GM12878 (cell line): ENCODE measurements at regions not wholly inside any gene's neighbourhood (a gene's known extent, or its start where the extent isn't known, plus 50 kb on each side); places are given as distances from the start of the nearest gene placed in this dataset.

Experiments used
- ATAC-seq: fragments of 200-7000 bp; cut with Tn5 transposase; 3 replicates; pipeline ENCODE4 v1.9.1; 2020; ENCODE audit warnings: mild to moderate bottlenecking, moderate library complexity
- BruUV-seq: library from RNA; stranded (reverse); fragments of 400-500 nt; replicated peaks from 2 replicates; lab custom pipeline; 2021; lab: Mats Ljungman, UMichigan
- CTCF ChIA-PET: fragments of 300-600 bp; sonication (Branson Sonifier 250); formaldehyde crosslinking; extraction: SDS; loops from one replicate; lab custom pipeline; 2021; ENCODE audit warnings: inconsistent platforms; lab: Yijun Ruan, JAX
- POLR2A ChIA-PET: fragments of 350-600 bp; formaldehyde crosslinking; extraction: SDS; loops from one replicate; lab custom pipeline; 2021; ENCODE audit warnings: inconsistent platforms; lab: Charles Lee
- RAD21 ChIA-PET: fragments of 300-600 bp; sonication (Branson Sonifier 250); formaldehyde crosslinking; loops from one replicate; lab custom pipeline; 2023; ENCODE audit warnings: antibody characterized with exemption; ENCODE audit not compliant: unreplicated experiment; lab: Charles Lee
- SMC1A ChIA-PET: fragments of 300-600 bp; sonication (Branson Sonifier 250); formaldehyde crosslinking; loops from one replicate; lab custom pipeline; 2023; ENCODE audit not compliant: unreplicated experiment, uncharacterized antibody; lab: Charles Lee
- DNase-seq: peaks from one replicate; pipeline ENCODE4 v3.0.0-alpha.2; 2011; ENCODE audit warnings: low read depth, low spot score
- FAIRE-seq: peaks from 3 replicates; lab custom pipeline; 2011; peaks lifted over from hg19 to GRCh38; lab: Jason Lieb, UNC
- H2AFZ ChIP-seq: 2 replicates; pipeline ENCODE4 v1.6.0; 2011; ENCODE audit warnings: low read depth, low read length, control low read depth; ENCODE audit not compliant: control insufficient read depth
- H3K27ac ChIP-seq: 2 replicates; pipeline ENCODE4 v1.5.1; 2011; ENCODE audit warnings: control low read depth; ENCODE audit not compliant: control insufficient read depth, insufficient read depth
- H3K27me3 ChIP-seq, 2 experiments: replicated peaks in 1 of 2; 2 replicates each; pipeline versions ENCODE4 v1.6.0 to v1.6.1; 2011; ENCODE audit warnings: low read length in 1 of 2; ENCODE audit not compliant: control insufficient read depth in 2 of 2, insufficient read depth in 2 of 2
- H3K36me3 ChIP-seq, 2 experiments: 2 replicates each; pipeline ENCODE4 v1.5.1; 2011; ENCODE audit warnings: low read length in 1 of 2; ENCODE audit not compliant: control insufficient read depth in 2 of 2, insufficient read depth in 2 of 2
- H3K4me1 ChIP-seq: 2 replicates; pipeline ENCODE4 v1.6.1; 2011; ENCODE audit warnings: mild to moderate bottlenecking, low read length, moderate library complexity, mixed read lengths; ENCODE audit not compliant: control insufficient read depth, insufficient read depth
- H3K4me2 ChIP-seq: 2 replicates; pipeline ENCODE4 v1.6.0; 2011; ENCODE audit warnings: control low read depth; ENCODE audit not compliant: control insufficient read depth, insufficient read depth
- H3K4me3 ChIP-seq: fragments of 200-600 bp; sonication (generic); 2 replicates; pipeline ENCODE4 v1.5.1; 2016
- H3K79me2 ChIP-seq: 2 replicates; pipeline ENCODE4 v1.6.0; 2011; ENCODE audit warnings: low read length; ENCODE audit not compliant: control insufficient read depth, insufficient read depth
- H3K9ac ChIP-seq: 2 replicates; pipeline ENCODE4 v1.8.0; 2011; ENCODE audit warnings: low read length, control low read depth, mixed read lengths; ENCODE audit not compliant: control insufficient read depth, insufficient read depth
- H3K9me3 ChIP-seq: replicated peaks from 3 replicates; pipeline ENCODE4 v1.5.1; 2011; ENCODE audit warnings: mild to moderate bottlenecking, low read length; ENCODE audit not compliant: control insufficient read depth, insufficient read depth
- H4K20me1 ChIP-seq: 2 replicates; pipeline ENCODE4 v1.6.0; 2011; ENCODE audit not compliant: control insufficient read depth, insufficient read depth
- ATF7 ChIP-seq: fragments of 450-650 bp; IDR thresholded peaks from 2 replicates; pipeline ENCODE4 v1.6.1; 2016; ENCODE audit warnings: low read depth, mild to moderate bottlenecking
- BCLAF1 ChIP-seq: fragments of 450-650 bp; IDR thresholded peaks from 2 replicates; pipeline ENCODE4 v1.6.1; 2017; ENCODE audit warnings: antibody characterized with exemption, mild to moderate bottlenecking, moderate library complexity
- CBFB ChIP-seq: IDR thresholded peaks from 2 replicates; pipeline ENCODE4 v1.6.1; 2016; ENCODE audit warnings: antibody characterized with exemption, low read depth
- EED ChIP-seq: sonication (generic); IDR thresholded peaks from 2 replicates; pipeline ENCODE4 v1.6.1; 2016; ENCODE audit warnings: antibody characterized with exemption, low read depth
- EP300 ChIP-seq, 2 experiments: fragments of 150-350 bp in 1 of 2; IDR thresholded peaks; 2 replicates each; pipeline ENCODE4 v1.6.1; 2011 to 2012; ENCODE audit warnings: low read depth in 2 of 2, low read length in 2 of 2, borderline replicate concordance in 1 of 2, improper control_type of control experiment in 1 of 2, inconsistent platforms in 1 of 2; ENCODE audit not compliant: control insufficient read depth in 1 of 2
- FOS ChIP-seq: IDR thresholded peaks from 3 replicates; pipeline ENCODE4 v1.6.1; 2011; ENCODE audit warnings: borderline replicate concordance; ENCODE audit not compliant: insufficient read length; ENCODE audit errors: extremely low read depth
- MLLT1 ChIP-seq: fragments of 450-650 bp; IDR thresholded peaks from 2 replicates; pipeline ENCODE4 v1.6.1; 2016; ENCODE audit warnings: mild to moderate bottlenecking
- NBN ChIP-seq: fragments of 450-650 bp; IDR thresholded peaks from 2 replicates; pipeline ENCODE4 v1.6.1; 2016
- SIN3A ChIP-seq: IDR thresholded peaks from 2 replicates; pipeline ENCODE4 v1.6.1; 2012; ENCODE audit warnings: low read depth, low read length, improper control_type of control experiment
- SMC3 ChIP-seq: IDR thresholded peaks from 2 replicates; pipeline ENCODE4 v1.6.1; 2011; ENCODE audit warnings: low read length, improper control_type of control experiment, borderline replicate concordance
- SRF ChIP-seq, 2 experiments: IDR thresholded peaks; 2 replicates each; pipeline ENCODE4 v1.6.1; 2011; ENCODE audit warnings: low read depth in 2 of 2, low read length in 2 of 2, mild to moderate bottlenecking in 1 of 2, moderate library complexity in 1 of 2
- ZNF207 ChIP-seq: fragments of 450-650 bp; IDR thresholded peaks from 2 replicates; pipeline ENCODE4 v1.6.1; 2014; ENCODE audit warnings: antibody characterized with exemption, mild to moderate bottlenecking, borderline replicate concordance
- ZNF274 ChIP-seq: IDR thresholded peaks from one replicate; pipeline ENCODE4 v1.8.0; 2011; ENCODE audit not compliant: insufficient read length, insufficient read depth
- ZNF384 ChIP-seq: IDR thresholded peaks from 2 replicates; pipeline ENCODE4 v1.6.1; 2012; ENCODE audit warnings: low read depth, mild to moderate bottlenecking, low read length, improper control_type of control experiment, borderline replicate concordance
- ZNF592 ChIP-seq: fragments of 450-650 bp; IDR thresholded peaks from 2 replicates; pipeline ENCODE4 v1.6.1; 2017; ENCODE audit warnings: mild to moderate bottlenecking, moderate library complexity
- WGBS: methylation state at CpG from one replicate; pipeline ENCODE4 v1.1.6; 2016; ENCODE audit warnings: low lambda C conversion rate; ENCODE audit not compliant: insufficient replicate concordance, insufficient coverage; ENCODE audit errors: missing lambda C conversion rate; 5-methylcytosine and 5-hydroxymethylcytosine counted together
- in situ Hi-C: fragments of 300-500 bp; cut with MboI; formaldehyde crosslinking; loops from 9 replicates; pipeline ENCODE4 v1.14.3; 2018; ENCODE audit warnings: mixed read lengths
- intact Hi-C: fragments of 100-400 bp; cut with micrococcal nuclease; formaldehyde crosslinking; loops from one replicate; pipeline ENCODE4 v1.14.2; 2022; ENCODE audit not compliant: unreplicated experiment

- TF ChIP-seq MLLT1 (no peak), SMC3 (no peak), ATF7 (no peak), SRF (IDR thresholded peaks at IDR 0.05; ENCODE audit: low read depth in 2 of 2, low read length in 2 of 2) (no peak), EED (no peak), BCLAF1 (no peak), ZNF274 (no peak), SIN3A (no peak), FOS (no peak), CBFB (no peak)
- TF ChIP-seq, all 136 proteins: peak for 0
Measured at GRCh38 chr7:68783684-68784083, 814.6 kb upstream of the AUTS2 start (continued).

- Histone ChIP-seq H2AFZ (no peak overlapping the region), H3K9me3 (no peaks in the 10 kb centered on the region), H3K9ac (no peak overlapping the region), H3K27ac (no peak overlapping the region), H3K79me2 (no peaks in the 10 kb centered on the region), H3K27me3 (no peaks in the 10 kb centered on the region), H4K20me1 (no peaks in the 10 kb centered on the region), H3K4me1 (no peaks in the 10 kb centered on the region), H3K4me2 (no peak overlapping the region), H3K36me3 (no peaks in the 10 kb centered on the region), H3K4me3 (no peak overlapping the region)
- in situ Hi-C loops (no loop called here), intact Hi-C loops (no loop called here)
- no TSS peak for BruUV-seq
- no peak for ATAC-seq
- ChIA-PET SMC1A (no interaction called here), CTCF (no interaction called here), POLR2A (no interaction called here), RAD21 (no interaction called here)
- no peak for FAIRE-seq
- DNase-seq = no peak
- no peak for TF ChIP-seq ZNF592
- TF ChIP-seq NBN = no peak
- no peak for TF ChIP-seq ZNF384
- no peak for TF ChIP-seq EP300 (IDR thresholded peaks at IDR 0.05; ENCODE audit: borderline replicate concordance in 1 of 2, control insufficient read depth in 1 of 2, low read depth in 2 of 2, low read length in 2 of 2)
- no peak for TF ChIP-seq ZNF207
- WGBS = 13% methylated on average over 3 of the region's 3 CpGs
Measured at GRCh38 chr7:68785036-68785435, 813.2 kb upstream of the AUTS2 start.
